ENCODE measurements at regions not wholly inside any gene's neighbourhood (a gene's known extent, or its start where the extent isn't known, plus 50 kb on each side); places are given as distances from the start of the nearest gene placed in this dataset.
"Not testable (repeated sequence)": the region's sequence is repeated elsewhere in the genome, so short reads cannot be mapped to it uniquely, and the experiment has no call there.

DNA sequence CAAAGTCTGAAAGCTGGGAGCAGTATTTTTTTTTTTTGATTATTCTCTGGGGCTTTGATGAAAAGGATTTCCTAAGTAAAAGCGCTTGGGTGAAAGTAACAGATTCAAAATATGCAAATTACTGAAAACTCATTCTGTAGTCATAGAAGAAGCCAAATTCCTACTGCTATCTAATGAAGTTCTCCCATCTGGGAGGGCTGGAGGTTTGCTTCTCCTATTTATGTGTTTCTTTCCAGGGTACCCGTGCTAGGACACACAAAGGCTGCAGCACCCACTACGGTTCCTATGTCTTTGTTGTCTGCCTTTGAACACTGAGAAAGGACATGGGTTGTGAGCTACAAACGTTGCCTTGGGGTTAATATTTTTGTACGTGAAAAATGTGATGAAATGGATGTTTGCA, 324.7 kb upstream of the KAZN start:
- no peak for DNase-seq

DNA sequence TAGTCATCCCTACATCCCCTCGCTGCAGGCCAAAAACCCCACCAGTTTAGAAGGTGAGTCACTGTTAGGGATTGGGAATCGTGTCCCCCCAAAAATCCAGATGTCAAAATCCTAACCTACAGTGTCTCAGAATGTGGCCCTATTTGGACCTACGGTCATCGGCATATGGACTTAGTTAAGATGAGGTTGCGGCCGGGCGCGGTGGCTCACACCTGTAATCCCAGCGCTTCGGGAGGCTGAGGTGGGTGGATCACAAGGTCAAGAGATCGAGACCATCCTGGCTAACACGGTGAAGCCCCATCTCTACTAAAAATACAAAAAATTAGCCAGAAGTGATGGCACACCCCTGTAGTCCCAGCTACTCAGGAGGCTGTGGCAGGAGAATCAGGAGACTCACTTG, 318.6 kb upstream of the KAZN start:
- not testable (repeated sequence) for DNase-seq

DNA sequence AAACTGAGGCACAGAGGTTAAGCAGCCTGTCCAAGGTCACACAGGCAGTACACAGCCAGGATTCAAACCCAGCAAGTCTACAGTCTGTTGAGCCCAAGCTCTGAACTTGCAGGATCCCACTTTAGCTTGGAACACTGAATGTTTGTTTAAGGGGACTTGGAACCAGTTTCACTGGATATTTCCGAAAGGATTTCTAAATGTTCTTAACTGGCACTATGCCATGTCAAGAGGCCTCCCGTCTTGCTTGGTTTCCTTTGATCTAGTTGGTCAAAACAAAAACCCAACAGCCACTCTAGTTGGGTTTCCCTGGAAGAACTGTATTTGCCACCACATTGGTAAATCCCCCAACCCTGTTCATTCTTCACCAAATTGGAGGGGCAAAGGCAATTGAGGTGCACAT, 317.6 kb upstream of the KAZN start:
- no peak for DNase-seq

DNA sequence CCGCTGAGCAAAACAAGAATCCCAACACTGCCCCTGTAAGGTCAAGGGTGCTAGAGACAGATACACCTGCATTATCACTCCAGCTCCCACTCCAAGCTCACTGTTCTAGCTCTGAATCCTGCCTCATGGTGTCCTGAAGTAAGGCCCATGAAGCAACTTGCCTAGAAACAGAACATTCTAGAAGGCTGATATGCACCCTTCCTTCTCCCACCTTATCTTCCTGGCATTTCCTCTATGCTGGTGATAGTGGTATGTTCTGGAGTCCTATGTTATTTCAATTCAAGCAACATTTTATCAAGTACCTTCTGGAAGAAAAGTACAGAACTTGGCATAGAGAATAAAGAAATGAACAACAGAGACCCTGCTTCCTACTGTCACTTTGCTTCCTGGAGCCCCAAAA, 317.1 kb upstream of the KAZN start:
- DNase-seq, result no peak

DNA sequence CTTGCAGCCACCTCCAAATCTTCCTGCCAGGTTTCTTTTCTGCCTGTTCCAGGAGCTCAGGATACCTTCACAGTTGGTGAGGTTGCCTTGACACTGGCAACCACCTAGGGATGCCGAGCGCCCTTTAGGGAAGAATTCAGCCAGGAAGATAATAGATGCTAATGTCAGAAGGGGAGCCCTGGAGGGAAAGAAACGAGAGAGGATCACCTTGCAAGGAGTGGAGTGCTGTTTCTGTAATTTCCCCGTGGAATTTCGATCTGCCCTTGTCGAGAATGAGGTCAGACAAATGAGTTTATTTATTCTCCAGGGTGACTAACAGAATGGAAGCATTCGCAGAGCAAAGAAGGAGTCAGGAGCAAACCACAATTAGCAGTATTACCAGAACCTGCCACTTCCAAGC, 315.8 kb upstream of the KAZN start:
- no peak for DNase-seq

DNA sequence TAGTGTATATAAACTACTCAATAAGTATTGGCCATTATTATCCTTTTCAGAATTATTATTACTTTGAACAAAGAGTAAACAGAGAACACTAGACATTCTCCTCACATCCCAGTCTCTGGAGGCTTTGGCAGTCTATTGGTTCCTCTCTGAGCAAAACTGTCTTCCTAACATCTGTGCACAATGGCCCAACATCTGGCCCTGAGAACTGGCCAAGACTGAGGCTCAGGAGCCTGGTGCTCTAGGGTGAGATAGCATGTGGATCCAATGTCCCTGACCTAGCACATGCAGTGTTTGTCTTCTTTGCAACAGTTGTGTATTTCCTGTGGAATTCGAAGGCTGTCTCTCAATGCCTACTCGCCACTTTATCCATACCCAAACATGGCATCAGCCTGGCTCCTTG, 313.2 kb upstream of the KAZN start:
- no peak for DNase-seq

DNA sequence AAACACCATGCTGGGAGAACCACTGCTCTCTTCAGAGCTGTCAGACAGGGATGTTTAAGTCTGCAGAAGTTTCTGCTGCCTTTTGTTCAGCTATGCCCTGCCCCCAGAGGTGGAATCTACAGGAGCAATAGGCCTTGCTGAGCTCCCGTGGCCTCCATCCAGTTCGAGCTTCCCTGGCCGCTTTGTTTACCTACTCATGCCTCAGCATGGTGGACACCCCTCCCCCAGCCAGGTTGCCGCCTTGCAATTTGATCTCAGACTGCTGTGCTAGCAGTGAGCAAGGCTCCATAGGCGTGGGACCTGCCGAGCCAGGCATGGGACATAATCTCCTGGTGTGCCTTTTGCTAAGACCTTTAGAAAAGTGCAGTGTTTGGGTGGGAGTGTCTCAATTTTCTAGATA, 307.3 kb upstream of the KAZN start:
- DNase-seq, result not testable (repeated sequence)

DNA sequence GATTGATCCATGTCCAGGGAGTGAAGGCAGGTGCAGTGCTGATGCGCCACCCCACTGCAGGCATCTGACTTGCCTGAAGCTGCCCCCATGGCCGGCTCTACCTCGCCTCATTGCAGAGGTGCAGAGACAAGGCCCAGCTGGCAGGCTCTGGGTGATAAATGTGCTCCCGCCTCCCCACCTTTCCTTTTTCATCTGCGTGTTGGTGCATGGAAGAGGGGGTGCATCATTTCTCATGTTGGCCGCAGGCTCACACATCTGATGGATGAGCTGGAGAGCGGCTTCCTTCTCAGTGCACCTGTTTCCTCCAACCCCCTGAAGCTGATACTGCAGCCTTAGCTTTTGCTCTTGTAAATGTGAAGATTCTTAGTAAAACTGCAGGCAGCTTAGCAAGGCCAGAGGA, 306.0 kb upstream of the KAZN start:
- DNase-seq, result no peak

DNA sequence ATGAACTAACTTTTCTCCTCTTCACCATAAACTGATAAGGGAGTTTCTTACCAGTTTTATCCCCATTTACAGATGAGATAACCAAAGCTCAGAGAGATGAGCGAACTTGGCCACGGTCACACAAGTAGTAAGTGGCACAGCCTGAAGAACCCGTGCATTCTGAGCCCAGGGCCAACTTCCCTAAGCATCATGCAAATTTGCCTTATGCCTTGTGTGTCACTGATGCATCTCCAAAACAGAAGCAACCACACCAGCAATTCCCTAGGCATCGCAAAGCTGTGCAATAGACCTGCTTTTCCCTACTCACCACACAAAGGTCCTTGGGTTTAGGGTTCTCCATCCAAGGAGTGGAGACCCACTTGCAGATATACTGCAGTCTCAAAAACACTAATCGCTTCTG, 304.5 kb upstream of the KAZN start:
- no peak for DNase-seq

DNA sequence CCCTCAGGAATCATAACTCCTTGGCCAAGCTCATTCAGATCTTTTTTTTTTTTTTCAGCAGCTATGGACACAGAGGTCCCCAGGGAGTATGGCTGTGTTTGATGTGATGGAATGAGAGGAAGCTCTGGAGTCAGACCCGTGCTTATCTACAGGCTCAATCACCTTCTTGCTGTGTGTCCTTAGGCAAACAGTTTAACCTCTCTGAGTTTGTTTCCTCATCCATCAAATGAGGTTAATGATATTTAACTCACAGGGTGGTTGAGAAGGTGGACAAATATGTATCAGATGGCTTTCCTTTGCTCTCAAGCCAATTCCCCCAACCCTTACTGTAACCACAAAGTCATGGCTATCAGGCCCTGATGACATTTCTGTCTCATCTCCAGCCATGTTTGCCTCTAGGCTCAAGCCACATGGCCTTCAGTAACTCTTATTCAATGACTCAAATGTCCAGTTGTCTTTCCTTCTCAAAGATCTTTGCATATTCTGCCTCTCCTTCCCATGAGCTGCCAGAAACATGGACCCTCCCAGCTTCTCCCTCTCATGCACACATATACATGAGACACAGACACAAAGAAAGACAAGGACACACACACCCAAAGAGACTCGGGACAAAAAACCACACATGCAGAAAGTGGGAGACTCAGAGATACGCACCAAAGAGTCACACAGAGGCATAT, 303.5 kb upstream of the KAZN start:
- no peak for DNase-seq

DNA sequence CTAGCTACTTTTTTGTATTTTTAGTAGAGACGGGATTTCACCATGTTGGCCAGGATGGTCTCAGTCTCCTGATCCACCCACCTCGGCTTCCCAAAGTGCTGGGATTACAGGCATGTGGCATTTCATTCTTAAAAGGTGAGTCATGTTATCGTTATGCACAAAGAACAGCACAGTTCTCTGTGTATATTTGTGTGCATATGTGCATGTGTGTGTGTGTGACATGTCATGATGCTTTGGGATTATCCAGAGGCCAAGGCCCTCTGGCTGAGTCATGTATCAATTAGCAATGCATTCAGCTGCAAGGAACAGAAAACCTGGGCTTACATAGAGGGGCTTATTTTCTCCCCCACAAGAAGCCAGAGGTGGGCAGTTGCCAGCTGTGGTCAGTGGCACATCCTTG, 301.7 kb upstream of the KAZN start:
- DNase-seq, result no peak

DNA sequence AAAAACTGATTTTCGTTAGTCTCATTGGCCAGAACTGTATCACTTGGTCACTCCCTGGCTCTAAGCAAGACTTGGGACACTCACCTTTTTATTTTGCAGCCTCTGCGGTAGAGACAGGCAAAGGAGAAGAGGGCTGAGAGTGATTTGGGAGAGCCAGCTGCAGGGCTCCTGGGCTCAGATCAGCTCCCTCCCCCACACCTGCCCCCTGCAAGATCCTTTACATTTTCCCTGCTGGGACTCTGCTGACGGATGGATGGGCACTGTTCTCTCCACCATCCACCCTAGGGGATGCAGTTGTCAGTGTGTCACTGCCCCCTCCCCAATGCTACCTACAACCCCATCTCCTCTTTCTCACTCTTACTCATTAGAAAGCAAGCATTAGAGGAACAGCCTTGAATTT, 301.1 kb upstream of the KAZN start:
- no peak for DNase-seq

DNA sequence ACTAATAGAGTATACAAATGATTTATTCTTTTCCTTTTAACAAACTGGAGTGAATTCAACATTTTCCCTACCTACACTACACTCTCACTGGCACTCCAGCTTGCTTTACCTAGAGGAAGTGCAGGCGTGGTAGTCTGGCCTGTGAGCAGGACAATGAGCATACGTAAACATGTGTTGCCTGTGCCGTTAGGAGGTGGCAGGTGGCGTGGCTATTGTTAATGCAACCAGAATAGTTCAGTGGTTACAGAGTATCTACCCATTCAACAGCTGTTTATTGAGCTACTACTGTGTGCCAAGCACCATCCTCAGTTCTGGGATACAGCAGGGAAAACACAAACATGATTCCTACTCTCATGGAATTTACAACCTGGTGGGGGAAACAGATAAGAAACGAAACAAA, 299.7 kb upstream of the KAZN start:
- DNase-seq, result no peak

DNA sequence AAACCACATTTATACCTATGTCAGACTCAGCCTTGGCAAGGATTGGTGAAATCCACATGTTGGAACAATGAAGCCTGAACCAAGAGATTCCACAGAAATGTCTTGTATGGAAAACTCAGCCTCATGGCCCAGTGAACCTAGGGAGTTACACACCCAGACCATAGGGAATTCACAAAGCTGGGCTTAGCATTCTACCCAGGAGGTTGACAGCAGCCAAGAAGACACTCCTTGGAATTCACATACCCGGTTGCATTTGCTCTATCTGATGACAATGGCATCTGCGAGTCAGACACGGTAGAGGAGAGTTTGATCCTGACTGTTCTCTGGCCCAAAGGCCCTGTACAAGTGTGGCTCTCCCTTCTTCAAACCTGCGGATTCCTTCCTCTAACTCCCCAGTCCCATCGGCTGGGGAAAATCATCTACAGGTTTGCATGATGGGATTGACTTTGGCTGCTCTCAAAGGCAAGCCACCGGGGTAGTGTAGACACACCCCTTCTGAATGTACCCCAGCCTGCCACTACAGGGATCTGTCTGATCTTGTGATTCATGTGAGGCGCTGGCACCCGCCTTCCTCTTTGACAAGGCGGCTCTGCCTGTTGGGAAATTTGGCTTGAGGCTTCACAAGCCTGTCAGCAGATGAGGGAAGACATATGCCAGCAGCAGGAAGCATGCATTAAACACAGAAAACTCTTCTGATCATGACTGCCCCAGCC, 297.3 kb upstream of the KAZN start:
- no peak for DNase-seq

DNA sequence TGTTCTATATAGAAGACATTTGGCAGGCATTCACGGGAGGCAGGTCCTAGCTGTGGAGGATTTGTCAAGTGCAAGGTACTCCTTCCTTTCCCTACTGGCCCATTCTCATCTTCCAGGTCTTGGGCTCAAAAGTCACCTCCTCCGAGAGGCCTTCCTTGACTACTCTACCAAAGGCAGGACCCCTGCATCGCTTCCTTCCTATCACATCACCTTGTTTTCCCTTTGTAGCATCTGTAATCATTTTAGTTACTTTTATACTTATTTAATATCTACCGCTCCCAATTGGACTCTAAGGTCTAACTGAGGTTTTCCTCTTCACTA, 296.8 kb upstream of the KAZN start:
- no peak for DNase-seq

DNA sequence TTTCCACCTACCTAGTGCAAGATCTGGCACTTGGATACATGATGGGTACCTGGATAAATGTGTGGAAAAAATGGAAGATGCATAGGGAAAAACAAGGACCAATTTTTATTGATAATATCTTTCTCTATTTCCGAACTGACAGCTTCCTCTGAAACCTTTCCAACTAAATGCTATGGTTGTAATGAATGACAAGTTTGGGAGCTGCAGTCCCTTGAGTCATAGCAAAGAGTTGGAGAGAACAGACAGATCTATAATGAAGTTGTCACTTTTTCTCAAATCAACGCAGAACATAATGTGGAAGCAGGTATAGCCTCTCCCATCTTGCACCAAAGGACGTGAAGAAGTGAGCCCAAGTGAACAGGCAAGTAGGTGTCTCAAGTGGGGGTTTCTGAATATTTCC, 296.5 kb upstream of the KAZN start:
- no peak for DNase-seq

DNA sequence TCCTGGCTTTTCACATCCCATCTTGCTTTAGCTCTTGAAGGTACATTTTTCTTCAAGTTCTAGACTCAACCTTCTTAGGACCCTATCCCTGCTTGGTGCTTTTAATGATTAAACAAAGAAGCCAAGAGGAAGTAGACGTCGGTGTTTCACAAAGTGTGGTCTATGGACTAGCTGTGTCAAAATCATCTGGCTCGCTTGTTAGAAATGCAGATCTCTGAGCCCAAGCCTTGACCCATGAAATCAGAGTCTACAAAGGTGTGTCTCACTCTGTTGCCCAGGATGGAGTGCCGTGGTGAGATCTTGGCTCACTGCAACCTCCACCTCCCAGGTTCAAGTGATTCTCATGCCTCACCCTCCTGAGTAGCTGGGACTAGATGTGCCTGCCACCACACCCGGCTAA, 295.5 kb upstream of the KAZN start:
- DNase-seq, result no peak

DNA sequence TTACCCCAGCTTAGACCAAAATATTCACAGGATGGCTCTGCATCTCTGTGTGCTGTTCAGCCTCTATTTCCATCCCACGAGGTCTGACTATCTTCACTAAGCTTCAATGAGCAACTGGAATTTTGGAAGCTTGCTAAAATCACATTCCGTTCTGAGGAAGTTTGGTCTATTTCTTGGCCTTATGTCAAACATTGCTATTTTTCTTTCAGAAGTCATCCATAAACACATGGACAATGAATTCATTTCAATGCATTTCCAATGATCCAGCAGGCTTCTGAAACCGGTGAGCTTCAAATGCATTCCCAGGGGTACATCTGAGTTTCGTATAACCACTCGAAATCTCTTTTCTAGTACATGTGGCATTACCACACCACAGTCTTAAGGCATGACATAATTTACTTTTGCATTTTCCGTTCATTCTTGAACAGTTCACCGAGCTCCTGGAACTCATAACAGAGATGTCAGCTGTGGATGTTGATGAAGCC, 294.1 kb upstream of the KAZN start:
- no peak for DNase-seq

DNA sequence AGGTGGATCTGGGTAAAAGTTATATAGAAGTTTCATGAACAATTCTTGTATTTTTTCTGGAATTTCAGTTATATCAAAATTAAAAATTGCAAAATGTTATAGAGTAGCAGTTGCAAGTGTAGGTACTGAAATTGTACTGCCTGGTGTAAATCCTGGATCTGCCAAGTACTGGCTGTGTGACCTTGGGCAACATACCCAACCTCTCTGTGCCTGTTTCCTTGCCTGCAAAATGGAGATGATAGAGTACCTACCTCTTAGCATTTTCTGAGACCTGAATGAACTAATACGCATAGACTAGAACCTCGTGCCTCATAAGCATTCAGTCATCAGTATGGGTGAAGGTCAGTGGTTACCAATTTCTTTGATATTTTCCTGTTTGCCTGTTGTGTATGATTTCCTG, 290.0 kb upstream of the KAZN start:
- no peak for DNase-seq

DNA sequence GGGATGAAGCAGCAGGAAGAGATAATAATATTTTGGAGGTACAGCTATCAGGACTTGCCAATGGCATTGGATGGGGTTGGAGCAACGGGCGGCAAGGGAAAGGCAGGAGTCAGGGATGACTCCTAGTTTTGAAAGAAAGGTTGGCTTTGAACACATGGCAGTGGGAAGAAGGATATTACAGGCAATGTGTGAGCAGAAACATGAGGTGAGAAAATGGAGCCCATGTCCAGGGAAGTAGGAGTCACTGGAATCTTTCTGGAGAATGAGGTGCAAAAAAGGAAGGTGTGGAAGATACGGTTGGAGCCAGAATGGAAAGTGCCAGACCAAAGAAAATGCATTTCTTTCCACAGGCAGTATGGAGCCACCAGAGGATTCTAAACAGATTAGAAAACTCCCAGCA, 288.5 kb upstream of the KAZN start:
- no peak for DNase-seq

DNA sequence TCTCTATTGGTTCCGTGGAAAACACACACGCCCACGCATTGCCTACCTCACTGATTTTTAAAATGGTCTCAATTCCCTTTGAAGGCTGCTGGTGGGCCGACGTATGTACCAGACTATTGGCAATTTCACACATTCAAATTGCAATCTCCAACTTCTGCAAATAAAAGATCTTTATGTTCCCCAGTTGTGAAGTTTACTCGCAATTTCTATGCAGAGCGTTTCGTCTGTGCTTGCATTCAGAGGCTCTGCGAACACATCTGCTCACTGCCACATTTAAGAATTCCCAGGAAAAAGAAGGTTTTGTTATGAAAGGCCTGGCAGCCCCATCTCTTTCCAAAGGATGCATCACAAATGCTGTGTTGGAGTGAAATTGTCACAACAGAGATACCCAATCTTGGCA, 288.0 kb upstream of the KAZN start:
- no peak for DNase-seq

DNA sequence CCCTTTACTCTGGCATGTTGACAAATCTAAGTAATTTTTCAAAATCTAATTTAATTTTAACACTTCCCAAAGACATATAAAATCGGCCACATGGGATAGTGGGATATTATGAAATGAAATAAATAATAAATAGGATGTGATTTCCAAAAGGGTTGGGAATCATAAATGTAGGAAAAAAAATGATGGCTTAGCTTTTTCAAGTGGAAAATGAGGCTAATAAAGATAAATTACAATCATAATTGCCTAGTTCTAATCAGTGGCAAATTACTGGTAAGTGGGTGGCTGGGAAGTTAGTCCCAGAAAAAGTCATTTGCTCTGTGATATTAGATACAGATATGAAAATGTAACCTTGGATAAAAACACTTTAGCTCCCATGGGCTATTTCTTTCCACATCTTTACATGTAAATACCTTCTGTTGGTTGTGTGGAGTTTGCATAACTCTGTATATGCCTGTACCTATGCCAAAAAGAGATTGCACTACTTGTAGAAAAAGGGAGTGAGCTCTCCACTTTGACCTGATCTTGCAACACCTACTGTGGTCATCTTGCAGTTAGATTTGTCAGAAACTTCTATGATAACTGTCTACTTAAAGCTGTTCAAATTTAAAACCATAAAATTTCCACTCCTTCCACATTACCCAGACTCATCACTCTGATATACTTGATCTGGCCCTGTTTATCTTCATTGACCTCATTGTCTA, 284.6 kb upstream of the KAZN start:
- no peak for DNase-seq

DNA sequence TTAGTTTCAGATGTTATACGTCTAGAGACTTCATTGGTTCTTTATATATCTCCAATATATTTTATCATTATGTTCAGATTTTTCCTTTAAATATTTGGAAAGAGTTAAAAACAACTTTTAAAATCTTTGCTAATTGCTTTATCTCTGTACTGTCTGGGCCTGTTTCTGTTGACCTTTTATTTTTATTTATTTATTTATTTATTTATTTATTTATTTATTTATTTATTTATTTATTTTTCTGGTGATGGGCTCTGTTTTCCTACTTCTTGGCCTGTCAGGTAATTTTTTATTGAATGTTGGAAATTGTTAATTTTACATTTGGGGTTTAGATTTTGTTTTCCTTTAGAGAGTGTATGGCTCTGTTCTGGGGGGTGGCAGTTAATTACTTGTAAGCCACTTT, 279.7 kb upstream of the KAZN start:
- DNase-seq, result no peak

DNA sequence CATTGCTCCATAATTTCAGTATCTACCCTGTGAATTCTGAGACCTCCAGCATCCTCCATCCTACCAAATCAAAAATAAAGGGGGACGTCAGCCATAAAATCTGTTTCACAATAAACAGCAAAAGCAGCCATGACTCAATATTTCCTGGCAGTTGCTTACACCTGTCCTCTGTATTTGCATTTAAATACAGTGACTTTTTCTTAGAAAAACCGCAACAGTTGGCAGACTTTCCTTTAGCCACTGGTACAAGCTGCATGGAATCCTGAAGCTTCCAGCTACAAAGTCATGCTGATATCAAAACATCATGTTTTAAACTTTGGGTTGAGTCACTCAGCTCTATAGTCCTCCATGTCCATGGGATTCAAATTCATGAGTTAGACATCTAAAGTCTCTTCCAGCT, 278.0 kb upstream of the KAZN start:
- no peak for DNase-seq

DNA sequence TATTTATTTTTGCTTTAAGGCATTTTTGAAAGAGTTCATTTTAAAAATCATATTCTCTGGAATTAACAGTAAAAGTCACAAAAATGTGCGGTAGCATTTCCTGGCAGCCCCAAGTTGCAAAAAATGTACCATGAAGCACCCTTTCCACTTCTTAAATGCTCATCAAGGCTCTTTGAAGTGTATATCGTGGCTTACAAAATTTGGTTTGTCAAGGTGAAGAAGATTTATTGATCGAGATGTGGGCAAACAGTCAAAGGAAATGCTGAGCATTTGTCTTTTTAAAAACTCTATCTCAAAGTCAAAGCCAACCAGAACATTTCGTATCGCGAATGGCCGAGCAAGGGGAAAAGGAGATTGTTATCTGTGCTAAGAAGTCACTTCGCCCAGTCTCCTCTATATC, 277.5 kb upstream of the KAZN start:
- DNase-seq, result no peak
